Thoracic aorta (tissue), 2 donors: ENCODE measurements at regions not wholly inside any gene's neighbourhood (a gene's known extent, or its start where the extent isn't known, plus 50 kb on each side); places are given as distances from the start of the nearest gene placed in this dataset.

Experiments
- ATAC-seq: fragments of 150-250 bp; one replicate; pipeline ENCODE4 v1.8.0; 2017; ENCODE audit warnings: low read depth; ENCODE audit not compliant: insufficient number of reproducible peaks, low FRiP score
- DNase-seq: peaks from one replicate; pipeline ENCODE4 v3.0.0-alpha.2; 2020; ENCODE audit warnings: low spot score
- H3K27ac ChIP-seq, 2 donors: fragments of 200-600 bp; sonication (generic); 1 replicate in 1 of 2; 2 replicates in 1 of 2; pipeline ENCODE4 v1.5.1; 2016; ENCODE audit warnings: mild to moderate bottlenecking in 2 of 2, moderate library complexity in 2 of 2
- H3K27me3 ChIP-seq: fragments of 200-600 bp; sonication (generic); replicated peaks from 2 replicates; pipeline ENCODE4 v1.6.0; 2016; ENCODE audit warnings: mild to moderate bottlenecking; ENCODE audit not compliant: insufficient read depth
- H3K36me3 ChIP-seq: fragments of 200-600 bp; sonication (generic); one replicate; pipeline ENCODE4 v1.5.1; 2016
- H3K4me1 ChIP-seq, 2 donors: fragments of 200-600 bp; sonication (generic); 1 replicate in 1 of 2; 2 replicates in 1 of 2; pipeline versions ENCODE4 v1.5.1 to v1.6.0; 2016; ENCODE audit warnings: low read depth in 2 of 2, mild to moderate bottlenecking in 1 of 2; ENCODE audit not compliant: control insufficient read depth in 1 of 2
- H3K4me3 ChIP-seq: fragments of 200-600 bp; sonication (generic); 2 replicates; pipeline ENCODE4 v1.5.1; 2016; ENCODE audit warnings: mild to moderate bottlenecking
- H3K9me3 ChIP-seq: fragments of 200-600 bp; sonication (generic); 2 replicates; pipeline ENCODE4 v1.5.1; 2016
- CTCF ChIP-seq: fragments of 200-600 bp; sonication (generic); IDR thresholded peaks from one replicate; pipeline ENCODE4 v1.5.1; 2019; ENCODE audit warnings: antibody characterized with exemption

GRCh38 chr4:137432446-137433311 is 99.6 kb downstream of the PCDH18 start:
- Histone ChIP-seq H3K9me3 (no peaks in the 10 kb centered on the region), H3K27ac (peak overlapping the region; percentile 72 to 81), H3K36me3 (no peaks in the 10 kb centered on the region), H3K4me1 (peaks cover 9 to 11% of the 10 kb centered on the region in 2 donors), H3K4me3 (peak overlapping the region; percentile 59), H3K27me3 (no peaks in the 10 kb centered on the region)
- TF ChIP-seq CTCF, result no peak
- no peak for DNase-seq
- no peak for ATAC-seq

GRCh38 chr4:137430171-137430570 is 102.1 kb downstream of the PCDH18 start:
- DNase-seq, result no peak
- no peak for TF ChIP-seq CTCF
- H3K4me3 ChIP-seq, result no peak overlapping the region
- no peaks in the 10 kb centered on the region for H3K9me3 ChIP-seq
- ATAC-seq, result no peak
- H3K27ac ChIP-seq, result no peak overlapping the region
- peaks cover 9 to 11% of the 10 kb centered on the region in 2 donors for H3K4me1 ChIP-seq
- H3K27me3 ChIP-seq, result no peaks in the 10 kb centered on the region
- H3K36me3 ChIP-seq, result no peaks in the 10 kb centered on the region

- H3K27ac ChIP-seq, result no peak overlapping the region
- DNase-seq, result no peak
- no peak for ATAC-seq
- no peaks in the 10 kb centered on the region for H3K36me3 ChIP-seq
- H3K4me1 ChIP-seq, result peaks cover 4 to 5% of the 10 kb centered on the region in 2 donors
- no peaks in the 10 kb centered on the region for H3K27me3 ChIP-seq
- H3K9me3 ChIP-seq, result no peaks in the 10 kb centered on the region
- no peak for TF ChIP-seq CTCF
- H3K4me3 ChIP-seq, result no peak overlapping the region
Observed at GRCh38 chr4:137427411-137427810, 104.9 kb downstream of the PCDH18 start.

GRCh38 chr4:137425281-137425680 is 107.0 kb downstream of the PCDH18 start:
- Histone ChIP-seq H3K27me3 (no peaks in the 10 kb centered on the region), H3K4me3 (no peak overlapping the region), H3K27ac (no peak overlapping the region), H3K4me1 (no peaks in the 10 kb centered on the region), H3K36me3 (no peaks in the 10 kb centered on the region), H3K9me3 (no peaks in the 10 kb centered on the region)
- ATAC-seq (no peak), DNase-seq (no peak)
- no peak for TF ChIP-seq CTCF

- Histone ChIP-seq H3K27ac (no peak overlapping the region), H3K4me3 (no peak overlapping the region), H3K4me1 (no peaks in the 10 kb centered on the region), H3K27me3 (no peaks in the 10 kb centered on the region), H3K9me3 (no peaks in the 10 kb centered on the region), H3K36me3 (no peaks in the 10 kb centered on the region)
- ATAC-seq, result no peak
- no peak for DNase-seq
- no peak for TF ChIP-seq CTCF
Observed at GRCh38 chr4:137422666-137423065, 109.6 kb downstream of the PCDH18 start.
